HepG2 (cell line): ENCODE measurements at regions not wholly inside any gene's neighbourhood (a gene's known extent, or its start where the extent isn't known, plus 50 kb on each side); places are given as distances from the start of the nearest gene placed in this dataset.

Source experiments
- BRCA1 ChIP-seq: sonication (generic); formaldehyde crosslinking; IDR thresholded peaks from 2 replicates; pipeline ENCODE4 v1.4.0; 2020; ENCODE audit warnings: missing genetic modification reagents
- FOSL2 ChIP-seq: sonication (generic); formaldehyde crosslinking; IDR thresholded peaks from 2 replicates; pipeline ENCODE4 v1.4.0; 2020; ENCODE audit warnings: missing genetic modification reagents
- FOXK2 ChIP-seq: fragments of 450-650 bp; IDR thresholded peaks from 2 replicates; pipeline ENCODE4 v1.6.1; 2016
- HOXA5 ChIP-seq: sonication (generic); formaldehyde crosslinking; IDR thresholded peaks from 2 replicates; pipeline ENCODE4 v1.4.0; 2020; ENCODE audit warnings: missing genetic modification reagents
- MAX ChIP-seq: IDR thresholded peaks from 2 replicates; pipeline ENCODE4 v1.6.1; 2012; ENCODE audit warnings: inconsistent platforms
- MTF1 ChIP-seq: sonication (generic); formaldehyde crosslinking; IDR thresholded peaks from 2 replicates; pipeline ENCODE4 v1.5.0; 2020; ENCODE audit warnings: missing genetic modification reagents
- POLR2A ChIP-seq, 2 experiments: IDR thresholded peaks; 2 replicates each; pipeline ENCODE4 v1.6.1; 2011; ENCODE audit warnings: low read depth in 2 of 2, low read length in 2 of 2, mild to moderate bottlenecking in 1 of 2, moderate library complexity in 1 of 2; ENCODE audit not compliant: insufficient read depth in 1 of 2
- POLR2AphosphoS5 ChIP-seq: IDR thresholded peaks from 2 replicates; pipeline ENCODE4 v1.6.1; 2012; ENCODE audit warnings: low read depth, low read length
- SNAPC2 ChIP-seq: sonication (generic); formaldehyde crosslinking; IDR thresholded peaks from 2 replicates; pipeline ENCODE4 v1.8.1; 2022; ENCODE audit warnings: mild to moderate bottlenecking, missing genetic modification reagents
- STAT6 ChIP-seq: sonication (generic); formaldehyde crosslinking; IDR thresholded peaks from 2 replicates; pipeline ENCODE4 v1.4.0; 2020; ENCODE audit warnings: missing genetic modification reagents, mild to moderate bottlenecking, borderline replicate concordance
- UBTF ChIP-seq: sonication (generic); formaldehyde crosslinking; IDR thresholded peaks from 2 replicates; pipeline ENCODE4 v1.4.0; 2020; ENCODE audit warnings: mild to moderate bottlenecking, missing genetic modification reagents
- ZNF275 ChIP-seq: sonication (generic); formaldehyde crosslinking; IDR thresholded peaks from 2 replicates; pipeline ENCODE4 v1.8.0; 2022; ENCODE audit warnings: missing genetic modification reagents, mild to moderate bottlenecking, inconsistent platforms, borderline replicate concordance
- TF ChIP-seq, protein P1 (sequence below): sonication (generic); IDR thresholded peaks from 2 replicates; pipeline ENCODE4 v1.6.1; 2016; ENCODE audit warnings: low read depth, borderline replicate concordance

DNA sequence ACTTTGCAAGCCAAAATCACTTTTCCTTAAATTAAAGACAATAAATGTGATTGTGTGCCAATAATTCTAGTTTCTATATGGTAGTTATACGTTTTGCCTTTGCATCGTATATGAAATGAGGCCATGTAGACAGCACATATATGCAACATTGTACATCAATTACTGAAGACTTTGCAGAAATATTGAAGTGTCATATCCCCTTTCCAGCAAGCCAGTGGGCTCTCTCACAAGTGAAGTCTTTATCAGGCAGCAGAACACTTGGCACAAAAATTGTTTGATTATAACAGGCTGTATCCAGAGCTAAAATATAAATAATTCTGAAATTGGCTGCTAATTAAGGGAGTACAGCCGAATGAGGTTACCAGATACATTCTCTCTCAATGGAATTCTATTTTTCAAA is 588.6 kb upstream of the SEMA3D start:
- TF ChIP-seq MAX (no peak), FOXK2 (no peak), MTF1 (CRISPR knock-in tag) (no peak), BRCA1 (CRISPR knock-in tag) (no peak), ZNF275 (no peak), UBTF (CRISPR knock-in tag) (no peak), SNAPC2 (CRISPR knock-in tag) (no peak), FOSL2 (CRISPR knock-in tag) (no peak), HOXA5 (CRISPR knock-in tag) (no peak), STAT6 (CRISPR knock-in tag) (no peak), POLR2A (IDR thresholded peaks at IDR 0.05; ENCODE audit: insufficient read depth in 1 of 2, low read depth in 2 of 2, low read length in 2 of 2) (no peak), POLR2AphosphoS5 (no peak)
- TF ChIP-seq, protein P1, sequence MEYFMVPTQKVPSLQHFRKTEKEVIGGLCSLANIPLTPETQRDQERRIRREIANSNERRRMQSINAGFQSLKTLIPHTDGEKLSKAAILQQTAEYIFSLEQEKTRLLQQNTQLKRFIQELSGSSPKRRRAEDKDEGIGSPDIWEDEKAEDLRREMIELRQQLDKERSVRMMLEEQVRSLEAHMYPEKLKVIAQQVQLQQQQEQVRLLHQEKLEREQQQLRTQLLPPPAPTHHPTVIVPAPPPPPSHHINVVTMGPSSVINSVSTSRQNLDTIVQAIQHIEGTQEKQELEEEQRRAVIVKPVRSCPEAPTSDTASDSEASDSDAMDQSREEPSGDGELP, result no peak
